HG03520 (cell line): ENCODE measurements at regions not wholly inside any gene's neighbourhood (a gene's known extent, or its start where the extent isn't known, plus 50 kb on each side); places are given as distances from the start of the nearest gene placed in this dataset.
"Not testable (repeated sequence)": the region's sequence is repeated elsewhere in the genome, so short reads cannot be mapped to it uniquely, and the experiment has no call there.

Source experiments
- ATAC-seq: cut with Tn5 transposase; IDR thresholded peaks from one replicate; pipeline ENCODE4 v1.9.1; 2021; ENCODE audit warnings: mild to moderate bottlenecking, moderate library complexity; ENCODE audit not compliant: unreplicated experiment

DNA sequence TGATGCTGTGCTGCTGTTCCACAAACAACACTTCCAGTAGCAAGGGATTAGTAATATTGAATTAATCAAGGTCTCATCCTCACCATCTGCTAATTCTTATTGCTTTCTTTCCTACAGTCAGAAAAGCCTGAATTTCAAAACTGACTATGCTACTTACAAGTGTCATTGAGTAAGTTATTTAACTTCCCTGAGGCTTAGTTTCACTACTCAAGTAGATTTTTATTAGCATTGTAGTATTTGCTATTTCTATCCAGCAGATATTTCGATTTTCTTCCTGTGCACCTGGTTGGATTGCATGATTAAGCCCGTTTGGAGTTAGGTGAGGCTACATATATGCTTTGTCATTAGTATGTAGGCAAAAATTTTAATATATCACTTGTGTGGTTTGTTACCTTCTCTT lies 591.5 kb downstream of the TRHDE start:
- ATAC-seq, result no peak

DNA sequence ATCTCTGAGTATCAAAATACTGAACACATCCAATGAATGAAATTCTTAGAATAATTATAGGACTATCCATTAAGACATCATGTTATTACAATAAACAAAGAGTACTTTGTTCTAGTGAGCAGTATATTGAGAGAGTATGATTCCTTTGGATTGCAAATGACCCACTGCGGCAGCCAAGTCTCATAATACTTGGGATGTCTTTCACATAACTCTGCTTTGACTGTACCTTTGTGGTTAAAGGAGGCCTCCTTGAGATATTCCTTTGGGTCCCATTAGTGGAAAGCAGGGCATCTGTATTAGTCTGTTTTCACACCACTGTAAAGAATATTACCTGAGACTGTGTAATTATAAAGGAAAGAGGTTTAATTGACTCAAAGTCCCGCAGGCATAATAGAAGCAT lies 593.8 kb downstream of the TRHDE start:
- no peak for ATAC-seq

DNA sequence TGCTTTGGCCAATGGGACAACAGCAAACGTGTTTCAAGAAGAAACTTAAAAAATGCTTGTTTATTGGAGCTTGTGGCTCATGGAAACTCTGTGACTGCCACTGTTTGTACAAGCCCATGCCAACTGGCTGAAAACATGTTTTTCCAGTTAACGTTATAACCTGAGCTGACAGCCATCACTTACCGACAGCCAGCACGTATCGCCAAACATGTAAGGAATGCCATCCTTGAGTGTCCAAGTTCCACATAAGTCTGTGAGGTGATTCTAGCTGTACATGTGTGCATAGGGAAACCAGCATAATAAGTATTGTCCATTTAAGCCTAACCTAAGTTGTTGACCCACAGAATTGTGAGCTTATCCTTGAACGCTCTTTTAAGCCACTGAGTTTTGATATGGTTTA lies 596.9 kb downstream of the TRHDE start:
- no peak for ATAC-seq

DNA sequence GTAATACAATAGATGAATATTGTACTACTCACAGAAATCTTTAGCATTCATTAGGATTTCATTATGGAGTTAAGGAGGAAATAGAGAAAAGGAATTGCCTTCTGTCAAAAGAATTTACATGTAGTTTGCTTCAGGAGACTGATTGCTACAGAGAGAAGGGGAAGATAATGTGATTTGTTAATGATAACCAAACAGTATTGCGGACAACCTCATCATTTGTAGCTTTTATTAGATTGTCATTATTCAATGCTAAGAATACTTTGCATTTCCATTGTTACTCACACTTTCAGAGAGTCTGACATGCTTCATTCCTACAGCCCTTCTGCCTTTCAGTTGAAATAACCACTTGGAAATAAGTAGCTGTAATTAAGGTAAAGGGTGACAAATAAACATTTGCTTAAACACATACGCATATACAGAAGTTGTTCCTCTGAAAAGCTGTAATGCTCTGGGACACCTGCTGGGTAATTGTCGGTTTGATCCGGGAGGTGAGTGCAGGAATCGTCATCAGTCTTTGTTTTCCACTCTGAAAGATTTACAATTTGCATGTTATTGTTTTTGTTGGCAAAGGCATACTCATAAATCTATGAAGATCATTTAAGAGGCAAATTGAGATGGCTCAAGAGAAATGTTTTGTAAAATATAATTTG lies 600.2 kb downstream of the TRHDE start:
- ATAC-seq, result no peak

DNA sequence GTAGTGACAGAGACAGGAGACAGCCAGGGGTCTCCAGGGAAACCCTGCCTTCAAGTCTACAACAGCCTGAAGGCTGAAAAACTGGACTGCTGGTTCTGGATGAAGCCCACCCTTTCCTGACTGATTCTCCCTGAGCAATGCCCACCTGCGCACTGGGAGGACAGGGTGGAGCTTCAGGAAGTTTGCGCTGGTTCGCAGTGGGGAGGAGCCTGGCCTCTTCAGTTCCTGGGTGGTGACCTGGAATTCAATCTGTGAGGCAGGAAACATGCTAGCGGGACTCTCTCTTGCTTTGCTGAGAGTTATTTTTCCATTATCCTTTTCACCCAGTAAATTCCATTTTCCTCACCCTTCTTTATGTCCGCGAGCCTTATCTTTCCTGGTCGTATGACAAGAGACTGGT lies 600.8 kb downstream of the TRHDE start:
- ATAC-seq, result no peak

DNA sequence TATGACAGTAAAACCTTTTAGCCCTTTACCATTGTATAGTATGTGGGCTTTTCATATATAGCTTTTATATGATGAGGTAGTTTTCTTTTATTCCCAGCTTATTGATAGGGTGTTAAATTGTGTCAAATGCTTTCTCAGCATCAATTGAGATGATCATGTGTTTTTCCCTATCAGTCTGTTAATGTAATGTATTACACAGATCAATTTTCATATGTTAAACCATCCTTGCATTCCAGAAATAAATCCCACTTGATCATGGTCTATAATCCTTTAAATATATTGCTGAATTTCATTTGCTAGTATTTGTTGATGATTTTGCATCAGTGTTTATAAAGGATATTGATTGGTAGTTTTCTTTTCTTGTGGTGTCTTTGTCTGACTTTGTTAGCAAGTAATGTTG lies 603.9 kb downstream of the TRHDE start:
- ATAC-seq, result no peak

DNA sequence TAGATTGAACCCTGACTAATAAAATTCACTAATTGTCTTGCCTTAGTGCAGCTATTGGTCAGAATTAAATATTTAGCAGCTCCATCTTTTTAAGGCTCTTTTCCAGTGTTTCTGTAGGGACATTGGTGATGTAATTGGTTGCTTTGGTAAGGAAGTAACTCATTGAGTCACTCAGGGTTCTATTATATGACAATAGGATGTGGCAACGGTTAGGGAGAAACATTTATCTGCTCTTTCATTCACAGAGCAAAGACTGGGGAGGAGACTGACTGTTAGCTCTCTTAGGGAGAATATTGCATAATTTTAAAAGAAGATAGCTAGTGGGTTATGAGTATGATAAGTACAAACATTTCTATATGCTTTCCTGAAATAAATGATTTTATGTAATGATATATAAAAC lies 616.5 kb downstream of the TRHDE start:
- no peak for ATAC-seq

DNA sequence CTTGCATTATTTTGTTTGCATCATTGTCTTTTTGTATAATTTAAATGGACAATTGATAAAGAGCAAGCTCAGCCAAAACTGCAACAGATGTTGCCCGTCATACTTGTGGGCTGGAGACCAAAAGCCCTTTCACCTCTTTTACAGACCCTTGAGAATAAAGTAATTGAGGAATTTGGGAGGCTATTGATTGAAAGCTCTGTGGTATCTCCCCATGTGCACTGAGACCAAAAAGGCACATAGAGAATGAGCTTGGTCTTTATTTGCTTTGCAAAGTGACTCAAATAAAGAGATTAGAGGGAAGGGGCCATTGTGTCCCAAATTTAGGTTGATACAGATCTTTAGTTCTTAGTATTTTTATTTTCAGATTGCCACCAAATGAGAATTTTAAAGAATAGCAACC lies 617.6 kb downstream of the TRHDE start:
- ATAC-seq, result no peak

DNA sequence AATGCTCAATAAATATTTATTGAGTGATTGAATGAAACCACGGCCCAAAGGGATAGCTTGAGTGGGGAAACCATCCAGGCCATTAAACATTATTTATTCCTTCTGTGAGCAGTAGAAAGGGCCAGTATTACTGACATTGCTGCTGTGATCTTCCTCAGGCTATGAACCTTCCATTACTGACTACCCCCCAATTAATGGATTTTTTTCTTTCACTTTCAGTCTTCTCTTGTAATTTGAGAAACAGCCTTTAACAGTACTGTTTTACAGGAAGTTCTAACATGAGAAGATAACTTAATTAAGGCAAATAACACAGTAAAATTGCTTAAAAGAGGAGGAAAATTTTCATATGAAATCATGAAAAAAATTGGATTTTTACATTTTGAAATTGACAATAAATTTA lies 629.5 kb downstream of the TRHDE start:
- no peak for ATAC-seq

DNA sequence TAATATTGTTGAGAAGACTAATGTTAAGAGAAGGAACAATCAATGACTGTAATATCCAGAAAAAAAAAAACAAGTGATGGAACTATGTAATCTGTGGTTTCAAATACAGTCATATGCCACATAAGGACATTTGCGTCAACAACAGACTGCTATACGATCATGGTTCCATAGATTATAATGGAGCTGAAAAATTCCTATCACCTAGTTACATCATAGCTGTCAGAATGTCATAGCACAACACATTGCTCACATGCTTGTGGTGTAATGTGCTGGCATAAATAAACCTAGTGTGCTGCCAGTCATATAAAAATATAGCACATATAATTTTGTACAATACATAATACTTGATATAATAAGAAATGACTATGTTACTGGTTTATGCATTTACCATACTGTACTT lies 653.5 kb downstream of the TRHDE start:
- no peak for ATAC-seq

DNA sequence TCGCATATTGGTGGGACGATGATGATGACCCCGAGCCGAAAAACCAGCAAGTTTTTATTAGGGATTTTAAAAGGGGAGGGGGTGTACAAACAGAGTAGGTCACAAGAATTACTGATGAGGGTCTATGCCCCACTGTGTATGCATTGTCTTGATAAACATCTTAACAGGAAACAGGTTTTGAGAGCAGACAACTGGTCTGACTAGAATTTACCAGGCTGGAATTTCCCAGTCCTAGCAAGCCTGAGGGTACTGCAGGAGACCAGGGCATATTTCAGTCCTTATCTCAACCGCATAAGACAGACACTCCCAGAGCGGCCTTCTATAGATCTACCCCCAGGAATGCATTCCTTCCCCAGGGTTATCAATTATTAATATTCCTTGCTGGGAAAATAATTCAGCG lies 659.7 kb downstream of the TRHDE start:
- ATAC-seq, result not testable (repeated sequence)

DNA sequence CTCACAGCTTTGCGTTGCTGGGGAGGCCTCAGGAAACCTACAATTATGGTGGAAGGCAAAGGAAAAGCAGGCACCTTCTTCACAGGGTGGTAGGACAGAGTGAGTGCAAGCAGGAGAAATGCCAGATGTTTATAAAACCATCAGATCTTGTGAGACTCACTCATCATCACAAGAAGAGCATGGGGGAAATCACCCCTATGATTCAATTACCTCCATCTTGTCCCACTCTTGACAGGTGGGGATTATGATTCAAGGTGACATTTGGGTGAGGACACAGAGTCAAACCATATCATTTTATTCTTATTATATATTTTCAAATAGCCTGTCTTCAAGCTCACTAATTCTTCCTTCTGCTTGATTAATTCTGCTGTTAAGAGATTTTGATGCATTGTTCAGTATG lies 665.3 kb downstream of the TRHDE start:
- no peak for ATAC-seq

DNA sequence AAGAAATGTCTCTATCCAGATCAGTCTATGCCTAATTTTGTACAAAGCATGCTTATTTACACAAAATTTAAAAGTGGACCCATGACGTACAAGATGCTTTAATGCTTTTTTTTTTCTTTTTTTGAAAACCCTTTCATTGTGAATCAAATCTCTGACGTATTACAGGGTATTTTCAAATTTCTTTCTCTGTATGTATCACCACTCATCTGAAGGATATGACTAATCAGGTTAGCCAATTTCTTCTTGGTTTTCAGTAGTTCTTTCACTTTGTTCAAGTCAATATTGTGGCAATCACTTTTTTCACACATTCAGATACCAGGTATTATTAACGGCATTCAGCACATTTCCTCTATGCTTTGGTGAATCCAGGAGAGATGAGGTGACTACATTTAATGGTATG lies 685.3 kb downstream of the TRHDE start:
- ATAC-seq, result no peak

DNA sequence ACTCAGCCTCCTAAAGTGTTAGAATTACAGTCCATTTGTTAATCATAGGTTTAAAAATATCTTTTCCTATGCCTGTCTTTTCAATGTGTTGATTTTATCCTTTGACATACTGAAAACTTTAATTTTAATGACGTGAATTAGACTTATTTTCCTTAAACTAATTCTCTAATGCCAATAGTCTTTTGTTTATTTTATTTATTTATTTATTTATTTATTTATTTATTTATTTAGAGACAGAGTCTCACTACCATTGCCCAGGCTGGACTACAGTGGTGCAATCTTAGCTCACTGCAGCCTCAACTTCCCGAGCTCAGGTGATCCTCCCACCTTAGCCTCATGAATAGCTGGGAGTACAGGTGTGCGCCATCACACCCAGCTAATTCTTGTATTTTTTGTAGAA lies 694.5 kb downstream of the TRHDE start:
- no peak for ATAC-seq

DNA sequence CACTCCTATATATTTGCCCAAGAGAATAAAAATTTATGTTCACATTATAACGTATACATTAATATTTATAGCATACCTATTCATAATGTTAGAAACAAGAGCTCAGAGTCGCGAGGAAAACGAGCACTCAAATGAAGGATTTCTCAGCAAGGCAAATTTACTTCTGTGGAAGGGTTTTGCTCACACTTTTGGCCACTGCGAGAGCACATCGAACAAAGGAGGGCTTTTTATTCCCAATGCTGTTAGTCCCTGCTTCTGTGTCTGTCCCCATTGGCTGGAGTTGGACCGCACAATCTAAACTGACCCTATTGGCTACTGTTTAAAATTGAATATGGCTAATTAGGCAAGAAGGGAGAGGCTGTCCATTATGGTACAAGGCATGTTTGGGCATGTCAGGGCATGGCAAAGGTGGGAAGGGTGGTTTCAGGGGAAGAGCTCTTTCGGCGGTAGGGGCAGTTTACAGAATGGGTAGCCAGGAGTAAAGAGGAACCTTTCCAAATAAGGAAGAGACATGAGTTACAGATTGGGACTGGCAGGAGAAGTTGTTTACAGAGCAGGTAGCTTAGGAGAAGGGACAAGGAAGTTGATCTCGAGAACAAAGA lies 702.9 kb downstream of the TRHDE start:
- ATAC-seq, result no peak

DNA sequence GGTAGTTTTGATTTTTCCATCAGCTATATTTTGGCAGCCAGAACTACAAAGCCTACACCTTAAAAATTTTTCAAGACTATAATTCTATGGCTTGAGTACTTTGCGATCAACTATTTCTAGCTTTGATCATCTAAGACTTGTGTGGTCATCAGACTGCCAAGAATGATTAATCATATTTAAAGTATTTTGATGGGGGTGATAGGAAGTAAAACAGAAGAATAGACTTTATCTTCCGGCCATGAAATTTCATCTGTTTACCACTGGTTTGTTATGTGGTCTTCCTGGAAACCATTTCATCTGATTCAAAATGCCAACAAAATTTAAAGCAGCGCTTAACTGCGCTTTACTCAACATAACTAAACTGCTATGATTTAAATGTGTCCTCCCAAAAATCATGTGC lies 706.8 kb downstream of the TRHDE start:
- no peak for ATAC-seq

DNA sequence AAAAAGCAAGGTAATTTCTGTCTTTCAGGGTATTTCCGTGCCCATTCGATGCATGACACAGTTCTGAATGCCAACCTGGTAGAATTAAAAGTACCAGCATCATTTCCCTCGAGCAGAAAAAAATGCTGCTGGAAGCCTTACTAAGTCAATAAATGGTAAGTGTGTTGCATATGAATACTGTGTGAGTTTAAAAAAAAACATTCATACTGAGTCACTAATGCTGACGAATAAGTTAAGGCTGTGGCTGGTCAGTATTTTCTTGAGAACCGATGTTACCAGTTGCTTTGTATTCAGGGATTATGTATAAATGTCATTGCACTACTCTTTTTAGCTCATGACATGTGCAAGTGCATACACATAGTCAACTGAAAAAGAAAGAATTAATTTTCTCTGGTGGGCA lies 710.2 kb downstream of the TRHDE start:
- no peak for ATAC-seq

DNA sequence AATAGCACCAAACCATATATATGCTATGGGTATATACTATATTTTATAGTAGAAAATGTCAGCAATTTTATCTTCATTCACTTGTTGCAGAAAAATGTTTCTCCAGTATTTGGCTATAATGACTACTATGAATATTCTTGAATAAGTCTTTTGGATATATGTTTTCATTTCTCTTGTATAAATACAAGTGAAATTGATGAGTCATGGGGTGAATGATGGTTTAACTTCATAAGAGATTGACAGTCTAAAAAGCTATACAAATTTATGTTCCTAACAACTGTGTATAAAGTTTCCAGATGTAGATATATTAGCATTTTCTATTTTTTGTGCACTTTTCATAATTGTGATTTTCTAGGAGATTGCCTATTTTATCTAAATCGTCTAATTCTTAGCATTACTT lies 714.8 kb downstream of the TRHDE start:
- no peak for ATAC-seq

DNA sequence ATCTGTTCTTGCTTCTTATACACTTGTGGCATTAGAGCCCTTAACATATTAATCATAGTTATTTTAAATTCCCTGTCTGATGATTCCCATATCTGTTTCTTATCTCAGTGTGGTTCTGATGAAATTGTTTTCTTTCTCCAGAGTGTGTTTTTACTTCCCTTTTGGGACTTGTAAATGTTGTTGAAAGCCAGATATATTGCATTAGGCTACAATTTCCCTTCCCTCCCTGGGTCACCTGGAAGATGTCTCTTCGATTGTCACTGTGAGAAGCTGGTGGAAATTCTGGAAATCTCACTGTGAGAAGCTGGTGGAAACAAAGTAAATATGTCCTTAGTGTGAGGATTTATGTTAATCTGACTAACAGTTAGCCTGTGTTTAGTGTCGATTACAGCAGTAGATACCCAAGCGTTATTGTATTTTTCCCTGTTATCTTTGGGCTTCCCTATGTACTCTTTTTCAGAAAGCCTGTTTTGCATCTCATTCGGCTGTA lies 717.3 kb downstream of the TRHDE start:
- ATAC-seq, result no peak

DNA sequence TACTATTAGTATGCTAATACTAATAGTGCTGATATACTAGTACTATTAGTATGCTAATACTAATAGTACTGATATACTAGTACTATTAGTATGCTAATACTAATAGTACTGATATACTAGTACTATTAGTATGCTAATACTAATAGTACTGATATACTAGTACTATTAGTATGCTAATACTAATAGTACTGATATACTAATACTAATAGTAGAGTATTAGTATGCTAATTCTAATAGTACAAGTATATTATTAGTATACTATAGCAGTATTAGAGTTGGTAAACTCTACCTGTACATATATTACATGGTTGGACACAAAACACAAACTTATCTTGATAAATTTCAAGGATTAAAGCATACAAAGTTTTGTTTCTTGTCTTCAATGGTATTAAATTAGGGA lies 722.9 kb downstream of the TRHDE start:
- ATAC-seq, result not testable (repeated sequence)

DNA sequence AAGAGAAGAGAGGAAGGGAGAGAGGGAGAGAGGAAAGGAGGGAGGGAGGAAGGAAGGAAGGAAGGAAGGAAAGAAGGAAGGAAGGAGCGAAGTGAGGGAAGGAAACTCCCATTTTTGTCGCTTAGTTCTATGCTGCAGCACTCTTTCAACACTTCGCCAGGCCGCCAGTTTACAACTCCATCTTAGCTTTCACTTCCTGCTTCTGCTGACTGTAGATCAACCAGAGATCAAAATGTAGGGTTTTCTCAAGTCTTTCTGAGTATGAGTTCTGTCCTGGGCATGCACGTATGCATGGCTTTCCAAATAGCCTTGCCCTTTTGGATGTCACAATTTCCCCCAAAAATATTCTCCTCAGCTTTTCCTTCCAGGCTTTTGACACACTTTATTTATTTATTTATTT lies 723.4 kb downstream of the TRHDE start:
- no peak for ATAC-seq

DNA sequence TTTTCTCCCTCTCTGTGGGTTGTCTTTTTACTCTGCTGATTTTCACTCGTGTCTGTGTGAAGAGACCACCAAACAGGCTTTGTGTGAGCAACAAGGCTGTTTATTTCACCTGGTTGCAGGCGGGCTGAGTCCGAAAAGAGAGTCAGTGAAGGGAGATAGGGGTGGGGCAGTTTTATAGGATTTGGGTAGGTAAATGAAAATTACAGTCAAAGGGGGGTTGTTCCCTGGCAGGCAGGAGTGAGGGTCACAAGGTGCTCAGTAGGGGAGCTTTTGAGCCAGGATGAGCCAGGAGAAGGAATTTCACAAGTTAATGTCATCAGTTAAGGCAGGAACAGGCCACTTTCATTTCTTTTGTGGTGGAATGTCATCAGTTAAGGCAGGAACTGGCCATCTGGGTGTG lies 729.6 kb downstream of the TRHDE start:
- ATAC-seq, result not testable (repeated sequence)

DNA sequence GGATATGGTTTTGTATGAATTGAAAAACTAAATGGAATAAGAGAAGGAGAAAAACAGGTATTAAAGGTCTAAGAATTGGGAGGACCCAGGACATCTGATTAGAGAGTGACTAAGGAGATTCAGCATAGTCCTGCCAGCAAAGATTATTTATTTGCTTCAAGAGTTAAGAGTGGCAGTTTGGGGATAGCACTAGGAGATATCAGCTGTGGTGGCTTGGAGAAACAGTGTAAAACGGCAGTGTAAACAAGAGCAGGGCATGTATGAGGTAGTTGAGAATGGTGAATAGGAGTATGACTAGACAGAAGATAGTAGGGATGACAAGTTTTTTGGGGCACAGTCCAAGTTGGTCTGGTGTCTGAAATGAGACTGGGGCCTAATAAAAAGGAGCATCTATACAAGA lies 730.3 kb downstream of the TRHDE start:
- ATAC-seq, result not testable (repeated sequence)
